Thyroid gland (tissue), 4 donors: ENCODE measurements at regions not wholly inside any gene's neighbourhood (a gene's known extent, or its start where the extent isn't known, plus 50 kb on each side); places are given as distances from the start of the nearest gene placed in this dataset.

Experiments
- CTCF ChIP-seq, 6 experiments: fragments of 200-600 bp in 3 of 6; fragments of 450-650 bp in 3 of 6; sonication (generic) in 3 of 6; IDR thresholded peaks; one replicate each; pipeline ENCODE4 v1.5.1; 2016 to 2019; ENCODE audit warnings: antibody characterized with exemption in 6 of 6, mild to moderate bottlenecking in 2 of 6, inconsistent platforms in 1 of 6, moderate library complexity in 1 of 6
- POLR2A ChIP-seq, 2 donors: fragments of 450-650 bp; IDR thresholded peaks; one replicate each; pipeline ENCODE4 v1.6.1; 2017; ENCODE audit warnings: antibody characterized with exemption in 2 of 2, mild to moderate bottlenecking in 2 of 2, moderate library complexity in 1 of 2

- no peak for TF ChIP-seq CTCF (IDR thresholded peaks at IDR 0.05)
- TF ChIP-seq POLR2A (IDR thresholded peaks at IDR 0.05), result no peak
These were observed 196.8 kb upstream of the FAT1 start for GRCh38 chr4:186920483-186920882.
